ENCODE measurements at regions not wholly inside any gene's neighbourhood (a gene's known extent, or its start where the extent isn't known, plus 50 kb on each side); places are given as distances from the start of the nearest gene placed in this dataset.

GRCh38 chr6:25025248-25025918, 89.6 kb upstream of the RIPOR2 start (continued):
- TF ChIP-seq KAT2A (conservative IDR thresholded peaks at IDR 0.05; ENCODE audit: control insufficient read depth, low read depth, low read length) (no peak), BCL11A (IDR thresholded peaks at IDR 0.05; ENCODE audit: low read depth, low read length) (no peak), NR2C1 (IDR thresholded peaks at IDR 0.05) (no peak), POLR2A (IDR thresholded peaks at IDR 0.05; ENCODE audit: low read depth, low read length) (no peak), TCF12 (IDR thresholded peaks at IDR 0.05; ENCODE audit: low read depth, low read length) (no peak), POLR2AphosphoS2 (IDR thresholded peaks at IDR 0.05; ENCODE audit: low read depth, low read length) (no peak)

GRCh38 chr6:25025919-25026301, 90.2 kb upstream of the RIPOR2 start:
- H3K79me2 ChIP-seq (ENCODE audit: control insufficient read depth, insufficient read depth, low read length), result no peaks in the 10 kb centered on the region
- H3K9me3 ChIP-seq (replicated peaks; ENCODE audit: control insufficient read depth, insufficient read depth, low read length), result no peaks in the 10 kb centered on the region
- no peak overlapping the region for H3K9ac ChIP-seq (ENCODE audit: control insufficient read depth, insufficient read depth, low read length)
- no peak overlapping the region for H3K27ac ChIP-seq (ENCODE audit: control insufficient read depth, insufficient read depth)
- H4K20me1 ChIP-seq (ENCODE audit: control insufficient read depth, insufficient read depth), result no peaks in the 10 kb centered on the region
- FAIRE-seq (no peak), DNase-seq (ENCODE audit: low read depth, low spot score) (no peak), ATAC-seq (no peak)
- ChIA-PET CTCF (interaction anchor here (0.7 to 18.8 kb wide), 43 partner anchors 8 to 789 kb away, joined by 3 to 314 read pairs (median 5); partner anchors contain the start of gene RIPOR2), RAD21 (ENCODE audit: unreplicated experiment) (interaction anchor here (0.6 to 5.3 kb wide), 25 partner anchors 8 to 185 kb away, joined by 3 to 134 read pairs (median 12); partner anchors contain the start of gene RIPOR2), POLR2A (interaction anchor here (0.5 to 5.6 kb wide), 12 partner anchors 9 to 362 kb away, joined by 3 to 32 read pairs (median 8); no protein-coding TSS in a partner anchor), SMC1A (ENCODE audit: uncharacterized antibody, unreplicated experiment) (interaction anchor here (0.7 to 6.9 kb wide), 31 partner anchors 8 to 442 kb away, joined by 3 to 126 read pairs (median 9); no protein-coding TSS in a partner anchor)
- WGBS (ENCODE audit: insufficient coverage, insufficient replicate concordance, low lambda C conversion rate, missing lambda C conversion rate), result 0% methylated on average over 2 of the region's 2 CpGs
- TF ChIP-seq ELK1 (IDR thresholded peaks at IDR 0.05; ENCODE audit: low read depth, low read length) (no peak), JUNB (IDR thresholded peaks at IDR 0.05) (0 out of 2 replicates have a peak, but pooled peaks have one; percentile 30), CHD1 (IDR thresholded peaks at IDR 0.05; ENCODE audit: low read depth, low read length) (no peak), MEF2A (IDR thresholded peaks at IDR 0.05; ENCODE audit: insufficient read depth, low read depth, low read length) (no peak)
- H2AFZ ChIP-seq (ENCODE audit: control insufficient read depth, low read depth, low read length), result no peak overlapping the region
- peaks cover 7% of the 10 kb centered on the region for H3K4me1 ChIP-seq (ENCODE audit: control insufficient read depth, insufficient read depth, low read length)
- in situ Hi-C loops (cut with MboI) (no loop called here), intact Hi-C loops (cut with micrococcal nuclease; ENCODE audit: unreplicated experiment) (loop anchor here (10.0 kb wide), 1 partner anchor 311 kb away; the partner anchor contains the start of gene C6orf62)
- H3K36me3 ChIP-seq (ENCODE audit: control insufficient read depth in 2 of 2, insufficient read depth in 2 of 2, low read length in 1 of 2), result no peaks in the 10 kb centered on the region
- H3K4me2 ChIP-seq (ENCODE audit: control insufficient read depth, insufficient read depth), result no peak overlapping the region
- no peak overlapping the region for H3K4me3 ChIP-seq
- no TSS peak for BruUV-seq (replicated peaks)
- H3K27me3 ChIP-seq (replicated peaks in 1 of 2; ENCODE audit: control insufficient read depth in 2 of 2, insufficient read depth in 2 of 2, low read length in 1 of 2), result no peaks in the 10 kb centered on the region

Data from GM12878 (cell line).